Neural cell (in vitro differentiated cells): ENCODE measurements at regions not wholly inside any gene's neighbourhood (a gene's known extent, or its start where the extent isn't known, plus 50 kb on each side); places are given as distances from the start of the nearest gene placed in this dataset.

Source experiments
- EP300 ChIP-seq: fragments of 450-650 bp; conservative IDR thresholded peaks from 2 replicates; pipeline ENCODE4 v1.6.1; 2014; ENCODE audit warnings: antibody characterized with exemption, mild to moderate bottlenecking, moderate library complexity; ENCODE audit not compliant: poor library complexity, severe bottlenecking
- EZH2 ChIP-seq: fragments of 200-600, 300-800 bp; shearing (Covaris generic), sonication (generic); IDR thresholded peaks from 2 replicates; pipeline ENCODE4 v1.6.1; 2014; ENCODE audit warnings: antibody characterized with exemption, low read length, borderline replicate concordance, mild to moderate bottlenecking; ENCODE audit not compliant: insufficient read depth, poor library complexity, severe bottlenecking
- MXI1 ChIP-seq: fragments of 450-650 bp; conservative IDR thresholded peaks from 2 replicates; pipeline ENCODE4 v1.6.1; 2014; ENCODE audit warnings: antibody characterized with exemption, mild to moderate bottlenecking; ENCODE audit not compliant: poor library complexity, severe bottlenecking
- POLR2AphosphoS5 ChIP-seq: IDR thresholded peaks from 2 replicates; pipeline ENCODE4 v1.6.1; 2012
- RAD21 ChIP-seq: fragments of 450-650 bp; conservative IDR thresholded peaks from 2 replicates; pipeline ENCODE4 v1.6.1; 2014; ENCODE audit warnings: antibody characterized with exemption, mild to moderate bottlenecking, moderate library complexity
- SMC3 ChIP-seq: fragments of 450-650 bp; conservative IDR thresholded peaks from 2 replicates; pipeline ENCODE4 v1.6.1; 2014; ENCODE audit warnings: antibody characterized with exemption, mild to moderate bottlenecking, moderate library complexity; ENCODE audit not compliant: poor library complexity
- TAF1 ChIP-seq: IDR thresholded peaks from 2 replicates; pipeline ENCODE4 v1.6.1; 2012; ENCODE audit warnings: low read depth
- TF ChIP-seq, protein P1 (sequence below): fragments of 450-650 bp; IDR thresholded peaks from 2 replicates; pipeline ENCODE4 v1.5.1; 2014; ENCODE audit warnings: antibody characterized with exemption, mild to moderate bottlenecking, moderate library complexity; ENCODE audit not compliant: poor library complexity, severe bottlenecking
- TF ChIP-seq, protein P2 (sequence below): IDR thresholded peaks from 2 replicates; pipeline ENCODE4 v1.6.1; 2012; ENCODE audit warnings: borderline replicate concordance

DNA sequence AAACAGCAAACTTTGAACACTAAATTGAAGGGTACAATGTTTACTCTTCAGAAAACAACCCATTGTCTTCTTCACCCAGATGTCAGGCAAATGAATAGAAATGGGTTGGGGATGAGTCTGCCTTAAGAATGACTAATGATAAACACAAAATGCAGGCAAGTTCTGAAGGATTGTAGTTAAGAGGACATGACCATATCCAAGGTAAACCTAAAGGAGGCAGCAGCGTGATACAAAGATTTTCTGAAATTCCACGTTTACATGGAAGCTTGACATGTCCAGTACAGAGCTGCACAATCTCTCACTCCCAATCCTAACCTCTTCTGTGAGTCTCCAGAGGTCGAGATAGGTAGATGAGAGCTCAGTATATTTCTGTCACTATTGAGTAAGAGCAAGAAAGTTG is 1263.2 kb upstream of the CDH6 start:
- TF ChIP-seq, protein P1, sequence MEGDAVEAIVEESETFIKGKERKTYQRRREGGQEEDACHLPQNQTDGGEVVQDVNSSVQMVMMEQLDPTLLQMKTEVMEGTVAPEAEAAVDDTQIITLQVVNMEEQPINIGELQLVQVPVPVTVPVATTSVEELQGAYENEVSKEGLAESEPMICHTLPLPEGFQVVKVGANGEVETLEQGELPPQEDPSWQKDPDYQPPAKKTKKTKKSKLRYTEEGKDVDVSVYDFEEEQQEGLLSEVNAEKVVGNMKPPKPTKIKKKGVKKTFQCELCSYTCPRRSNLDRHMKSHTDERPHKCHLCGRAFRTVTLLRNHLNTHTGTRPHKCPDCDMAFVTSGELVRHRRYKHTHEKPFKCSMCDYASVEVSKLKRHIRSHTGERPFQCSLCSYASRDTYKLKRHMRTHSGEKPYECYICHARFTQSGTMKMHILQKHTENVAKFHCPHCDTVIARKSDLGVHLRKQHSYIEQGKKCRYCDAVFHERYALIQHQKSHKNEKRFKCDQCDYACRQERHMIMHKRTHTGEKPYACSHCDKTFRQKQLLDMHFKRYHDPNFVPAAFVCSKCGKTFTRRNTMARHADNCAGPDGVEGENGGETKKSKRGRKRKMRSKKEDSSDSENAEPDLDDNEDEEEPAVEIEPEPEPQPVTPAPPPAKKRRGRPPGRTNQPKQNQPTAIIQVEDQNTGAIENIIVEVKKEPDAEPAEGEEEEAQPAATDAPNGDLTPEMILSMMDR, result no peak
- TF ChIP-seq EZH2, result no peak
- no peak for TF ChIP-seq POLR2AphosphoS5
- TF ChIP-seq MXI1, result no peak
- TF ChIP-seq TAF1, result no peak
- TF ChIP-seq EP300, result no peak
- TF ChIP-seq, protein P2, sequence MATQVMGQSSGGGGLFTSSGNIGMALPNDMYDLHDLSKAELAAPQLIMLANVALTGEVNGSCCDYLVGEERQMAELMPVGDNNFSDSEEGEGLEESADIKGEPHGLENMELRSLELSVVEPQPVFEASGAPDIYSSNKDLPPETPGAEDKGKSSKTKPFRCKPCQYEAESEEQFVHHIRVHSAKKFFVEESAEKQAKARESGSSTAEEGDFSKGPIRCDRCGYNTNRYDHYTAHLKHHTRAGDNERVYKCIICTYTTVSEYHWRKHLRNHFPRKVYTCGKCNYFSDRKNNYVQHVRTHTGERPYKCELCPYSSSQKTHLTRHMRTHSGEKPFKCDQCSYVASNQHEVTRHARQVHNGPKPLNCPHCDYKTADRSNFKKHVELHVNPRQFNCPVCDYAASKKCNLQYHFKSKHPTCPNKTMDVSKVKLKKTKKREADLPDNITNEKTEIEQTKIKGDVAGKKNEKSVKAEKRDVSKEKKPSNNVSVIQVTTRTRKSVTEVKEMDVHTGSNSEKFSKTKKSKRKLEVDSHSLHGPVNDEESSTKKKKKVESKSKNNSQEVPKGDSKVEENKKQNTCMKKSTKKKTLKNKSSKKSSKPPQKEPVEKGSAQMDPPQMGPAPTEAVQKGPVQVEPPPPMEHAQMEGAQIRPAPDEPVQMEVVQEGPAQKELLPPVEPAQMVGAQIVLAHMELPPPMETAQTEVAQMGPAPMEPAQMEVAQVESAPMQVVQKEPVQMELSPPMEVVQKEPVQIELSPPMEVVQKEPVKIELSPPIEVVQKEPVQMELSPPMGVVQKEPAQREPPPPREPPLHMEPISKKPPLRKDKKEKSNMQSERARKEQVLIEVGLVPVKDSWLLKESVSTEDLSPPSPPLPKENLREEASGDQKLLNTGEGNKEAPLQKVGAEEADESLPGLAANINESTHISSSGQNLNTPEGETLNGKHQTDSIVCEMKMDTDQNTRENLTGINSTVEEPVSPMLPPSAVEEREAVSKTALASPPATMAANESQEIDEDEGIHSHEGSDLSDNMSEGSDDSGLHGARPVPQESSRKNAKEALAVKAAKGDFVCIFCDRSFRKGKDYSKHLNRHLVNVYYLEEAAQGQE, result no peak
- no peak for TF ChIP-seq RAD21
- no peak for TF ChIP-seq SMC3
